GM23338 (cell line): ENCODE measurements at regions not wholly inside any gene's neighbourhood (a gene's known extent, or its start where the extent isn't known, plus 50 kb on each side); places are given as distances from the start of the nearest gene placed in this dataset.

Experiments used
- ATAC-seq: fragments of 200-7000 bp; cut with Tn5 transposase; 3 replicates; pipeline ENCODE4 v1.9.1; 2020
- DNase-seq: peaks from one replicate; pipeline ENCODE4 v3.0.0-alpha.2; 2015; ENCODE audit warnings: low spot score
- H2AFZ ChIP-seq: fragments of 200-600 bp; sonication (generic); 2 replicates; pipeline ENCODE4 v1.8.0; 2016; ENCODE audit warnings: antibody characterized with exemption, mild to moderate bottlenecking, moderate library complexity
- H3F3A ChIP-seq: fragments of 200-600 bp; sonication (generic); replicated peaks from 2 replicates; pipeline ENCODE4 v1.8.0; 2017; ENCODE audit warnings: antibody characterized with exemption, mixed run types, low read depth
- H3K27ac ChIP-seq: fragments of 200-600 bp; sonication (generic); 2 replicates; pipeline ENCODE4 v1.6.1; 2016; ENCODE audit warnings: low read depth
- H3K27me3 ChIP-seq: fragments of 200-600 bp; sonication (generic); 2 replicates; pipeline ENCODE4 v1.8.0; 2016; ENCODE audit warnings: mild to moderate bottlenecking, mixed run types, moderate library complexity; ENCODE audit not compliant: insufficient read depth
- H3K36me3 ChIP-seq: fragments of 200-600 bp; sonication (generic); 2 replicates; pipeline ENCODE4 v1.8.0; 2016; ENCODE audit warnings: mild to moderate bottlenecking; ENCODE audit not compliant: insufficient read depth
- H3K4me1 ChIP-seq: fragments of 200-600 bp; sonication (generic); 2 replicates; pipeline ENCODE4 v1.8.0; 2016; ENCODE audit warnings: mild to moderate bottlenecking, moderate library complexity; ENCODE audit not compliant: insufficient read depth
- H3K4me2 ChIP-seq: fragments of 200-600 bp; sonication (generic); 2 replicates; pipeline ENCODE4 v1.7.1; 2017; ENCODE audit warnings: mixed run types
- H3K4me3 ChIP-seq: fragments of 200-600 bp; sonication (generic); 2 replicates; pipeline ENCODE4 v1.6.1; 2016; ENCODE audit warnings: mixed run types
- H3K79me2 ChIP-seq: fragments of 200-600 bp; sonication (generic); replicated peaks from 2 replicates; pipeline ENCODE4 v1.8.0; 2017; ENCODE audit warnings: mild to moderate bottlenecking; ENCODE audit not compliant: insufficient read depth
- H3K9me2 ChIP-seq: fragments of 200-600 bp; sonication (generic); 2 replicates; pipeline ENCODE4 v1.8.0; 2017; ENCODE audit not compliant: insufficient read depth
- H4K20me1 ChIP-seq: fragments of 200-600 bp; sonication (generic); replicated peaks from 2 replicates; pipeline ENCODE4 v1.8.0; 2017; ENCODE audit warnings: mild to moderate bottlenecking; ENCODE audit not compliant: insufficient read depth
- H3K27ac Mint-ChIP-seq: 2 replicates; pipeline ENCODE4 v1.8.0; 2020; ENCODE audit warnings: inconsistent platforms, mild to moderate bottlenecking, moderate library complexity, mixed read lengths
- H3K27me3 Mint-ChIP-seq: 3 replicates; pipeline ENCODE4 v1.8.0; 2022; ENCODE audit warnings: low read depth, mild to moderate bottlenecking, moderate library complexity, mixed read lengths, inconsistent platforms; ENCODE audit not compliant: insufficient read depth, poor library complexity
- H3K36me3 Mint-ChIP-seq: 3 replicates; pipeline ENCODE4 v1.8.0; 2021; ENCODE audit warnings: low read depth, mild to moderate bottlenecking, inconsistent platforms, moderate library complexity, mixed read lengths
- H3K4me1 Mint-ChIP-seq: 3 replicates; pipeline ENCODE4 v1.8.0; 2020; ENCODE audit warnings: mild to moderate bottlenecking, inconsistent platforms, mixed read lengths
- H3K4me3 Mint-ChIP-seq: 3 replicates; pipeline ENCODE4 v1.8.0; 2021; ENCODE audit warnings: moderate library complexity, mild to moderate bottlenecking, inconsistent platforms, mixed read lengths
- H3K9me3 Mint-ChIP-seq: 3 replicates; pipeline ENCODE4 v1.8.0; 2020; ENCODE audit warnings: moderate library complexity, mild to moderate bottlenecking, inconsistent platforms, mixed read lengths
- CREB1 ChIP-seq: fragments of 250-450 bp; sonication (Bioruptor Pico); IDR thresholded peaks from 2 replicates; pipeline ENCODE4 v1.5.0; 2020; ENCODE audit warnings: low read depth, mild to moderate bottlenecking, moderate library complexity
- EZH2 ChIP-seq: fragments of 200-600 bp; sonication (generic); IDR thresholded peaks from one replicate; pipeline ENCODE4 v1.8.0; 2017; ENCODE audit warnings: antibody characterized with exemption, mild to moderate bottlenecking, low read depth; ENCODE audit not compliant: unreplicated experiment
- EZH2phosphoT487 ChIP-seq: fragments of 200-600 bp; sonication (generic); IDR thresholded peaks from one replicate; pipeline ENCODE4 v1.8.1; 2018; ENCODE audit warnings: antibody characterized with exemption; ENCODE audit not compliant: unreplicated experiment
- JUNB ChIP-seq: IDR thresholded peaks from one replicate; pipeline ENCODE4 v1.6.1; 2016; ENCODE audit warnings: antibody characterized with exemption; ENCODE audit not compliant: unreplicated experiment
- NANOG ChIP-seq: IDR thresholded peaks from 2 replicates; pipeline ENCODE4 v1.6.1; 2016; ENCODE audit warnings: antibody characterized with exemption, borderline replicate concordance
- POLR2AphosphoS5 ChIP-seq: IDR thresholded peaks from 2 replicates; pipeline ENCODE4 v1.6.1; 2016; ENCODE audit warnings: antibody characterized with exemption, low read depth
- REST ChIP-seq: IDR thresholded peaks from one replicate; pipeline ENCODE4 v1.6.1; 2018; ENCODE audit warnings: antibody characterized with exemption; ENCODE audit not compliant: unreplicated experiment
- STAT1 ChIP-seq: IDR thresholded peaks from one replicate; pipeline ENCODE4 v1.6.1; 2016; ENCODE audit warnings: antibody characterized with exemption; ENCODE audit not compliant: unreplicated experiment
- ZNF114 ChIP-seq: fragments of 250-450 bp; sonication (Bioruptor Pico); IDR thresholded peaks from 2 replicates; pipeline ENCODE4 v1.5.0; 2020; ENCODE audit warnings: mild to moderate bottlenecking, moderate library complexity
- ZNF331 ChIP-seq: fragments of 250-450 bp; sonication (Bioruptor Pico); IDR thresholded peaks from 2 replicates; pipeline ENCODE4 v1.5.0; 2020; ENCODE audit warnings: low read depth, mild to moderate bottlenecking, moderate library complexity
- TF ChIP-seq, protein P1 (sequence below): IDR thresholded peaks from 2 replicates; pipeline ENCODE4 v1.6.1; 2016; ENCODE audit warnings: antibody characterized with exemption
- TF ChIP-seq, protein P2 (sequence below), 2 experiments: fragments of 200-600 bp in 1 of 2; sonication (generic) in 1 of 2; conservative IDR thresholded peaks; 2 replicates each; pipeline versions ENCODE4 v1.5.1 to v1.6.1; 2016 to 2017; ENCODE audit warnings: antibody characterized with exemption in 2 of 2, low read depth in 2 of 2, mild to moderate bottlenecking in 2 of 2, moderate library complexity in 1 of 2
- TF ChIP-seq, protein P3 (sequence below): fragments of 250-450 bp; sonication (Bioruptor Pico); IDR thresholded peaks from 2 replicates; pipeline ENCODE4 v1.5.0; 2020; ENCODE audit warnings: mild to moderate bottlenecking, moderate library complexity

DNA sequence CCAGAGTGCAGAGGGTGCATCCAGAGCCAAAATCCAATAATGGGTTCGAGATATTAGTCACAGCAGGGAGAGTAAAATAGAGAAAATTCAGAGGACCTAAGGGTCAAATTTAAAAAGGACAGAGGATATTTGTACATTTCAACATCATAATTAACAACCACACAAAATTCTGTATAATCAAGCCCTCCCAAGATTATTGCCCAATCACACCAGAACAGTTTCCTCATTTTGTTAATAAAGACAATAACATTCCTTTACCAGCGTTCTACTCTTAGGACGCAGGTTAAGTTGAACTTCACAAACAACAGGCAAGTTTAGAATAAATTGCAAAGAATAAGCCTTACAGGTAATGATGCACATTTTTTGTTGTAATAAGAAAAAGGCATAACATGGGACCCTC is 462.8 kb downstream of the PTPRC start:
- H3K36me3 ChIP-seq: no peaks in the 10 kb centered on the region
- Mint-ChIP-seq H3K36me3 (peaks cover 6% of the 10 kb centered on the region; the same call in 1 of the 3 replicates), H3K9me3 (peaks cover 9% of the 10 kb centered on the region; the same call in 2 of the 3 replicates), H3K4me3 (no peak overlapping the region), H3K4me1 (no peaks in the 10 kb centered on the region), H3K27me3 (no peaks in the 10 kb centered on the region), H3K27ac (no peak overlapping the region)
- no peaks in the 10 kb centered on the region for H3F3A ChIP-seq
- H4K20me1 ChIP-seq: no peaks in the 10 kb centered on the region
- H3K9me2 ChIP-seq: peaks cover 7% of the 10 kb centered on the region; the same call in 1 of the 2 replicates
- H3K79me2 ChIP-seq: no peaks in the 10 kb centered on the region
- H2AFZ ChIP-seq: no peak overlapping the region
- TF ChIP-seq, protein P1, sequence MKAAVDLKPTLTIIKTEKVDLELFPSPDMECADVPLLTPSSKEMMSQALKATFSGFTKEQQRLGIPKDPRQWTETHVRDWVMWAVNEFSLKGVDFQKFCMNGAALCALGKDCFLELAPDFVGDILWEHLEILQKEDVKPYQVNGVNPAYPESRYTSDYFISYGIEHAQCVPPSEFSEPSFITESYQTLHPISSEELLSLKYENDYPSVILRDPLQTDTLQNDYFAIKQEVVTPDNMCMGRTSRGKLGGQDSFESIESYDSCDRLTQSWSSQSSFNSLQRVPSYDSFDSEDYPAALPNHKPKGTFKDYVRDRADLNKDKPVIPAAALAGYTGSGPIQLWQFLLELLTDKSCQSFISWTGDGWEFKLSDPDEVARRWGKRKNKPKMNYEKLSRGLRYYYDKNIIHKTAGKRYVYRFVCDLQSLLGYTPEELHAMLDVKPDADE: no peak
- no peak for TF ChIP-seq REST
- TF ChIP-seq POLR2AphosphoS5: no peak
- TF ChIP-seq, protein P2, sequence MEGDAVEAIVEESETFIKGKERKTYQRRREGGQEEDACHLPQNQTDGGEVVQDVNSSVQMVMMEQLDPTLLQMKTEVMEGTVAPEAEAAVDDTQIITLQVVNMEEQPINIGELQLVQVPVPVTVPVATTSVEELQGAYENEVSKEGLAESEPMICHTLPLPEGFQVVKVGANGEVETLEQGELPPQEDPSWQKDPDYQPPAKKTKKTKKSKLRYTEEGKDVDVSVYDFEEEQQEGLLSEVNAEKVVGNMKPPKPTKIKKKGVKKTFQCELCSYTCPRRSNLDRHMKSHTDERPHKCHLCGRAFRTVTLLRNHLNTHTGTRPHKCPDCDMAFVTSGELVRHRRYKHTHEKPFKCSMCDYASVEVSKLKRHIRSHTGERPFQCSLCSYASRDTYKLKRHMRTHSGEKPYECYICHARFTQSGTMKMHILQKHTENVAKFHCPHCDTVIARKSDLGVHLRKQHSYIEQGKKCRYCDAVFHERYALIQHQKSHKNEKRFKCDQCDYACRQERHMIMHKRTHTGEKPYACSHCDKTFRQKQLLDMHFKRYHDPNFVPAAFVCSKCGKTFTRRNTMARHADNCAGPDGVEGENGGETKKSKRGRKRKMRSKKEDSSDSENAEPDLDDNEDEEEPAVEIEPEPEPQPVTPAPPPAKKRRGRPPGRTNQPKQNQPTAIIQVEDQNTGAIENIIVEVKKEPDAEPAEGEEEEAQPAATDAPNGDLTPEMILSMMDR (conservative IDR thresholded peaks at IDR 0.05; ENCODE audit: low read depth in 2 of 2): no peak
- no peak for TF ChIP-seq EZH2
- no peak for TF ChIP-seq ZNF331 (CRISPR knock-in tag)
- no peak for TF ChIP-seq STAT1
- no peak for TF ChIP-seq EZH2phosphoT487
- TF ChIP-seq ZNF114 (CRISPR knock-in tag): no peak
- TF ChIP-seq, protein P3, sequence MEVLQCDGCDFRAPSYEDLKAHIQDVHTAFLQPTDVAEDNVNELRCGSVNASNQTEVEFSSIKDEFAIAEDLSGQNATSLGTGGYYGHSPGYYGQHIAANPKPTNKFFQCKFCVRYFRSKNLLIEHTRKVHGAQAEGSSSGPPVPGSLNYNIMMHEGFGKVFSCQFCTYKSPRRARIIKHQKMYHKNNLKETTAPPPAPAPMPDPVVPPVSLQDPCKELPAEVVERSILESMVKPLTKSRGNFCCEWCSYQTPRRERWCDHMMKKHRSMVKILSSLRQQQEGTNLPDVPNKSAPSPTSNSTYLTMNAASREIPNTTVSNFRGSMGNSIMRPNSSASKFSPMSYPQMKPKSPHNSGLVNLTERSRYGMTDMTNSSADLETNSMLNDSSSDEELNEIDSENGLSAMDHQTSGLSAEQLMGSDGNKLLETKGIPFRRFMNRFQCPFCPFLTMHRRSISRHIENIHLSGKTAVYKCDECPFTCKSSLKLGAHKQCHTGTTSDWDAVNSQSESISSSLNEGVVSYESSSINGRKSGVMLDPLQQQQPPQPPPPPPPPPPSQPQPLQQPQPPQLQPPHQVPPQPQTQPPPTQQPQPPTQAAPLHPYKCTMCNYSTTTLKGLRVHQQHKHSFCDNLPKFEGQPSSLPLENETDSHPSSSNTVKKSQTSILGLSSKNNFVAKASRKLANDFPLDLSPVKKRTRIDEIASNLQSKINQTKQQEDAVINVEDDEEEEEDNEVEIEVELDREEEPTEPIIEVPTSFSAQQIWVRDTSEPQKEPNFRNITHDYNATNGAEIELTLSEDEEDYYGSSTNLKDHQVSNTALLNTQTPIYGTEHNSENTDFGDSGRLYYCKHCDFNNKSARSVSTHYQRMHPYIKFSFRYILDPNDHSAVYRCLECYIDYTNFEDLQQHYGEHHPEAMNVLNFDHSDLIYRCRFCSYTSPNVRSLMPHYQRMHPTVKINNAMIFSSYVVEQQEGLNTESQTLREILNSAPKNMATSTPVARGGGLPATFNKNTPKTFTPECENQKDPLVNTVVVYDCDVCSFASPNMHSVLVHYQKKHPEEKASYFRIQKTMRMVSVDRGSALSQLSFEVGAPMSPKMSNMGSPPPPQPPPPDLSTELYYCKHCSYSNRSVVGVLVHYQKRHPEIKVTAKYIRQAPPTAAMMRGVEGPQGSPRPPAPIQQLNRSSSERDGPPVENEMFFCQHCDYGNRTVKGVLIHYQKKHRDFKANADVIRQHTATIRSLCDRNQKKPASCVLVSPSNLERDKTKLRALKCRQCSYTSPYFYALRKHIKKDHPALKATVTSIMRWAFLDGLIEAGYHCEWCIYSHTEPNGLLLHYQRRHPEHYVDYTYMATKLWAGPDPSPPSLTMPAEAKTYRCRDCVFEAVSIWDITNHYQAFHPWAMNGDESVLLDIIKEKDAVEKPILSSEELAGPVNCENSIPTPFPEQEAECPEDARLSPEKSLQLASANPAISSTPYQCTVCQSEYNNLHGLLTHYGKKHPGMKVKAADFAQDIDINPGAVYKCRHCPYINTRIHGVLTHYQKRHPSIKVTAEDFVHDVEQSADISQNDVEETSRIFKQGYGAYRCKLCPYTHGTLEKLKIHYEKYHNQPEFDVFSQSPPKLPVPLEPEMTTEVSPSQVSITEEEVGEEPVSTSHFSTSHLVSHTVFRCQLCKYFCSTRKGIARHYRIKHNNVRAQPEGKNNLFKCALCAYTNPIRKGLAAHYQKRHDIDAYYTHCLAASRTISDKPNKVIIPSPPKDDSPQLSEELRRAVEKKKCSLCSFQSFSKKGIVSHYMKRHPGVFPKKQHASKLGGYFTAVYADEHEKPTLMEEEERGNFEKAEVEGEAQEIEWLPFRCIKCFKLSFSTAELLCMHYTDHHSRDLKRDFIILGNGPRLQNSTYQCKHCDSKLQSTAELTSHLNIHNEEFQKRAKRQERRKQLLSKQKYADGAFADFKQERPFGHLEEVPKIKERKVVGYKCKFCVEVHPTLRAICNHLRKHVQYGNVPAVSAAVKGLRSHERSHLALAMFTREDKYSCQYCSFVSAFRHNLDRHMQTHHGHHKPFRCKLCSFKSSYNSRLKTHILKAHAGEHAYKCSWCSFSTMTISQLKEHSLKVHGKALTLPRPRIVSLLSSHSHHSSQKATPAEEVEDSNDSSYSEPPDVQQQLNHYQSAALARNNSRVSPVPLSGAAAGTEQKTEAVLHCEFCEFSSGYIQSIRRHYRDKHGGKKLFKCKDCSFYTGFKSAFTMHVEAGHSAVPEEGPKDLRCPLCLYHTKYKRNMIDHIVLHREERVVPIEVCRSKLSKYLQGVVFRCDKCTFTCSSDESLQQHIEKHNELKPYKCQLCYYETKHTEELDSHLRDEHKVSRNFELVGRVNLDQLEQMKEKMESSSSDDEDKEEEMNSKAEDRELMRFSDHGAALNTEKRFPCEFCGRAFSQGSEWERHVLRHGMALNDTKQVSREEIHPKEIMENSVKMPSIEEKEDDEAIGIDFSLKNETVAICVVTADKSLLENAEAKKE (CRISPR knock-in tag): no peak
- no peak for TF ChIP-seq JUNB
- no peak for TF ChIP-seq CREB1 (CRISPR knock-in tag)
- no peak for TF ChIP-seq NANOG
- H3K4me3 ChIP-seq: no peak overlapping the region
- H3K4me1 ChIP-seq: no peaks in the 10 kb centered on the region
- ATAC-seq (no peak), DNase-seq (no peak)
- no peak overlapping the region for H3K27ac ChIP-seq
- no peaks in the 10 kb centered on the region for H3K27me3 ChIP-seq
- H3K4me2 ChIP-seq: no peak overlapping the region
